Suprapubic skin (tissue), 4 donors: ENCODE measurements at regions not wholly inside any gene's neighbourhood (a gene's known extent, or its start where the extent isn't known, plus 50 kb on each side); places are given as distances from the start of the nearest gene placed in this dataset.

Experiments
- DNase-seq, 2 donors: peaks; one replicate each; pipeline ENCODE4 v3.0.0-alpha.2; 2019; ENCODE audit warnings: low spot score in 2 of 2
- H3K27ac ChIP-seq: fragments of 200-600 bp; sonication (generic); one replicate; pipeline ENCODE4 v1.5.1; 2019
- H3K27me3 ChIP-seq: fragments of 200-600 bp; sonication (generic); one replicate; pipeline ENCODE4 v1.5.1; 2019
- H3K36me3 ChIP-seq: fragments of 200-600 bp; sonication (generic); one replicate; pipeline ENCODE4 v1.5.1; 2019
- H3K4me1 ChIP-seq: fragments of 200-600 bp; sonication (generic); one replicate; pipeline ENCODE4 v1.5.1; 2019
- H3K4me3 ChIP-seq: fragments of 200-600 bp; sonication (generic); one replicate; pipeline ENCODE4 v1.5.1; 2019; ENCODE audit warnings: mild to moderate bottlenecking
- H3K9me3 ChIP-seq: fragments of 200-600 bp; sonication (generic); one replicate; pipeline ENCODE4 v1.5.1; 2019
- CTCF ChIP-seq, 2 donors: fragments of 200-600 bp in 1 of 2; fragments of 450-650 bp in 1 of 2; sonication (generic) in 1 of 2; IDR thresholded peaks; one replicate each; pipeline ENCODE4 v1.5.1; 2016 to 2019; ENCODE audit warnings: antibody characterized with exemption in 2 of 2, mild to moderate bottlenecking in 1 of 2, moderate library complexity in 1 of 2
- EP300 ChIP-seq: sonication (generic); formaldehyde crosslinking; IDR thresholded peaks from one replicate; pipeline ENCODE4 v1.6.1; 2017; ENCODE audit warnings: antibody characterized with exemption
- POLR2A ChIP-seq, 2 donors: fragments of 450-650 bp; IDR thresholded peaks; one replicate each; pipeline ENCODE4 v1.6.1; 2017; ENCODE audit warnings: antibody characterized with exemption in 2 of 2, mild to moderate bottlenecking in 2 of 2, moderate library complexity in 2 of 2
- POLR2AphosphoS5 ChIP-seq, 3 donors: sonication (generic); formaldehyde crosslinking; IDR thresholded peaks; one replicate each; pipeline ENCODE4 v1.6.1; 2017; ENCODE audit warnings: antibody characterized with exemption in 3 of 3
- WGBS: methylation state at CpG from one replicate; pipeline ENCODE4 v1.1.5; 2018; 5-methylcytosine and 5-hydroxymethylcytosine counted together

DNA sequence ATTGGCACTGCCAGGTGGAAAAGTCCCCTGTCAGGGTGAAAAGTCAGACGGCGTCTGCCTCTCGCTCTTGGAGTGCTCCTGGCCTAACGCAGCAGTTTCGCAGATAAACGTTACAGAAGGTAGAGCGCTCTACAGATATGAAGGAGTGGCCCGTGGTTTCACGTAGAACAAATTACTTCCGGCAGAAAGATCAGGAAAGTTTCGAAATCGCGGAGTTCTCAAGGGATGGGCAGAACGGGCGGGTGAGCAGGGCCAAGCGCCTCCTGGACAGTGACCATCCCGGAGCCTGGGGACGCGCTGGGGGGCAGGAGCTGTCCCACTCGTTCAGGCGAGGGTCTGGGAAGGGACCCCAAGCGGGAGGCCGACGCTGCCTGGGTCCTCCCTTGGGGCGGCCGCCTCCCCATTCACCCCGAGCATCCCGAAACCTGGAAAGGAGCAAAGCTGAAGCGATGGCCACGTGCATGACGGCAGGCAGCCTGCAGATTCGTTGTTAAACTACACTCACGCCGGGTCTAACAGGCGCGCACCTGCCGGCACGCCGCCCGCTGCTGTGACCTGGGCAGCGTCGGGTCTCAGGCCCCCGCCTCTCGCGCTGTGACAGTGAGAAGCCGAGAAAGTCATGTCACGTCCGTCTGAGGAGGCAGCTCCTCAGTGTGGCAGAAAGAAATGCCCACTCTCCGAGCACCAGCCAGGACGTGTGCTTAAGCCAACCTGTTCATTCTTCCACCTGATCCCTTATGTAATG is 122.9 kb upstream of the SALL3 start:
- H3K36me3 ChIP-seq, result no peaks in the 10 kb centered on the region
- 91% methylated on average over 40 of the region's 50 CpGs for WGBS
- no peak overlapping the region for H3K27ac ChIP-seq
- TF ChIP-seq POLR2AphosphoS5 (IDR thresholded peaks at IDR 0.05) (no peak), POLR2A (IDR thresholded peaks at IDR 0.05) (no peak), EP300 (no peak), CTCF (IDR thresholded peaks at IDR 0.05) (no peak)
- H3K4me1 ChIP-seq, result no peaks in the 10 kb centered on the region
- peaks cover 26% of the 10 kb centered on the region for H3K27me3 ChIP-seq
- no peak overlapping the region for H3K4me3 ChIP-seq
- H3K9me3 ChIP-seq, result no peaks in the 10 kb centered on the region
- DNase-seq, result no peak

DNA sequence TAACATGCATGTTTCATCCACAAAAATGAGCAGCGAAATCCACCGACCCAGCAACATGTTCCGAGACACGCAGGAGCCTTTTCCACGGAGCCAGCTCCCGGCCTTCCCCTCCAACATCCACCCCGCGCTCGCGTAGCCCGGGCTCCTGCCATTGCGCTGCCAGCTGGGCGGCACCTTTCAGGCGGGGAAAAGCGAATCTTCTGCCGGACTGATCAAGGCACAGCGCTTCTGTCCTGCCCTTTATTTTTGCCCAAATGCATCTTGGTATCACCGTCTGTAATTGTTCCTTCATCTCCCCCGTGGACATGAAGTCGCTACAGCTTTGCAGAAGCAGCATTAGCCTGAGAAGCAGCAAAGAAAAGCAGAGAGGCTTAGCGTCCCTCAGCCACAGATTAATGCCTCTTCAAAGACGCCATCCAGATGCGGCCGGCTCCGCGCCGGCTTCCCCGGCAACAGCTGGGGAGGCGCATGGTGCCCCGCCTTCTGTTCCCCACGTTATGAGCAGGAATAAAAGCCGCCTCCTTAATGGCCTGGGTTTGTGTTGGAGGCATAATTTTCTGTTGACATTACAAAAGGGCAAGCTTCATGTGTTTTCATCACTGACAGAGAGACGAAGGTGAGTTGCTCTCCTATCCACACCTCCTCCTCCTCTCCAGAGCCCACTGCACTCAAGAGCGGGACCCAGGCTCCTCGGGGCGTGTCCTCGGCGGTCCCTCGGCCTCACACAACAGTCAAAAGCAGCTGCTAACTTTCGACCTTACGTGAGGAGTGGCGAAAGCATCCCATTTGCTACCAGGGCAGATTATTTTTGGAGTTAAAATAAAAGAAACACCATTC is 122.1 kb upstream of the SALL3 start:
- H3K27ac ChIP-seq, result no peak overlapping the region
- H3K9me3 ChIP-seq, result no peaks in the 10 kb centered on the region
- no peak for DNase-seq
- no peaks in the 10 kb centered on the region for H3K4me1 ChIP-seq
- peaks cover 34% of the 10 kb centered on the region for H3K27me3 ChIP-seq
- TF ChIP-seq POLR2A (IDR thresholded peaks at IDR 0.05) (no peak), POLR2AphosphoS5 (IDR thresholded peaks at IDR 0.05) (no peak), CTCF (IDR thresholded peaks at IDR 0.05) (no peak), EP300 (no peak)
- WGBS, result 79% methylated on average over 34 of the region's 42 CpGs
- H3K36me3 ChIP-seq, result no peaks in the 10 kb centered on the region
- no peak overlapping the region for H3K4me3 ChIP-seq

DNA sequence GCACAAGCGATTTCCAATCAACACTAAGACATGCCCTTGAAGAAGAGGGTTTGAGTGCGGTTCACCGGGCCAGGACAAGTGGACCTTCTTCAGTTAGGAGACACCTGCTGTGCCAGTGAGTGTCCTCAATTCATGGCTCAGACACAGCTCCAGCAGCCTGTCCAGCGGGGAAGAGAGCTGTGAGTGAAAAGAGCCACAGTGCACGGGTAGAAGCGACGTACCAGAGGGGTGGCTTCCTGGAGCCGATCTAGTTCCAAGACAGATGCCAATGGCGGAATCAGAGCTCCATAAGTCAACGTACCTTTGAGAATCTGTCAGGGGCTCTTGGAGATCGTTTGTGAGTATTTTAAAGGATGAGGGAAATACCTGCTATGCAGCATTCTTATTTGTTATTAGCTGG is 119.9 kb upstream of the SALL3 start:
- 88% methylated on average over 11 of the region's 11 CpGs for WGBS
- peaks cover 44% of the 10 kb centered on the region for H3K27me3 ChIP-seq
- no peaks in the 10 kb centered on the region for H3K36me3 ChIP-seq
- no peak overlapping the region for H3K27ac ChIP-seq
- DNase-seq, result no peak
- no peaks in the 10 kb centered on the region for H3K9me3 ChIP-seq
- no peak overlapping the region for H3K4me3 ChIP-seq
- no peak for TF ChIP-seq POLR2AphosphoS5 (IDR thresholded peaks at IDR 0.05)
- no peak for TF ChIP-seq POLR2A (IDR thresholded peaks at IDR 0.05)
- no peak for TF ChIP-seq EP300
- no peak for TF ChIP-seq CTCF (IDR thresholded peaks at IDR 0.05)
- H3K4me1 ChIP-seq, result no peaks in the 10 kb centered on the region

DNA sequence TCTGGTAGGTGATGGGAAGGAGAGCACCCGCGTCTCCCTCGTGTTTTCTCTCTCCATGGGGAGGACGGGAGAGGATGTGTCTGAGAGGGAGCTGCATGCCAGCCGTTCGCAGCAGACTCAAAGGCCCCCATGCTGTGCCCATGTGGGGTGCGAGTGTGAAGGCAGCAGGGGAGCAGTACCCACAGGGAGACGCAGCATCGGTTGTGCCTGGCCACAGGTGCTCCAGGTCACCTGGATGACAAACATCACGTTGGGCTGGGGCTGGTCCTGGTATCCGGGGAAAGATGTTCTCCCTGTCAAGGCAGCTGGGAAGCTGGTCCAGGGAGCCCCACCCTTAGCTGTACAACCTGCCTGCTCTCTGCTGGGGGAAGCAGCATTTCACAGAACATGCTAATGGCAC is 119.5 kb upstream of the SALL3 start:
- DNase-seq, result no peak
- Histone ChIP-seq H3K4me3 (no peak overlapping the region), H3K4me1 (no peaks in the 10 kb centered on the region), H3K27ac (no peak overlapping the region), H3K36me3 (no peaks in the 10 kb centered on the region), H3K9me3 (no peaks in the 10 kb centered on the region), H3K27me3 (peaks cover 44% of the 10 kb centered on the region)
- 77% methylated on average over 10 of the region's 11 CpGs for WGBS
- TF ChIP-seq EP300 (no peak), POLR2AphosphoS5 (IDR thresholded peaks at IDR 0.05) (no peak), CTCF (IDR thresholded peaks at IDR 0.05) (no peak), POLR2A (IDR thresholded peaks at IDR 0.05) (no peak)

GRCh38 chr18:78861116-78861515 is 118.5 kb upstream of the SALL3 start:
- no peak overlapping the region for H3K4me3 ChIP-seq
- H3K9me3 ChIP-seq, result no peaks in the 10 kb centered on the region
- H3K4me1 ChIP-seq, result no peaks in the 10 kb centered on the region
- H3K27me3 ChIP-seq, result peaks cover 43% of the 10 kb centered on the region
- no peak for DNase-seq
- TF ChIP-seq POLR2A (IDR thresholded peaks at IDR 0.05), result no peak
- H3K27ac ChIP-seq, result no peak overlapping the region
- 44% methylated on average over 11 of the region's 11 CpGs for WGBS
- H3K36me3 ChIP-seq, result no peaks in the 10 kb centered on the region
